ENCODE measurements at regions not wholly inside any gene's neighbourhood (a gene's known extent, or its start where the extent isn't known, plus 50 kb on each side); places are given as distances from the start of the nearest gene placed in this dataset.

GRCh38 chr10:6999232-6999925 lies 411.5 kb downstream of the SFMBT2 start:
- TF ChIP-seq TARDBP (IDR thresholded peaks at IDR 0.05) (no peak), SUZ12 (IDR thresholded peaks at IDR 0.05) (no peak), L3MBTL2 (conservative IDR thresholded peaks at IDR 0.05) (no peak), ARNT (IDR thresholded peaks at IDR 0.05) (no peak), HDGF (IDR thresholded peaks at IDR 0.05; ENCODE audit: borderline replicate concordance) (no peak), CTBP1 (IDR thresholded peaks at IDR 0.05; ENCODE audit: borderline replicate concordance) (no peak), BHLHE40 (IDR thresholded peaks at IDR 0.05; ENCODE audit: borderline replicate concordance) (no peak), FOXM1 (IDR thresholded peaks at IDR 0.05; ENCODE audit: borderline replicate concordance) (no peak), LEF1 (IDR thresholded peaks at IDR 0.05; ENCODE audit: borderline replicate concordance) (no peak), SP1 (IDR thresholded peaks at IDR 0.05) (no peak), ELF4 (IDR thresholded peaks at IDR 0.05) (no peak), FOXA1 (IDR thresholded peaks at IDR 0.05) (no peak), FOXK2 (IDR thresholded peaks at IDR 0.05) (no peak), ZNF384 (IDR thresholded peaks at IDR 0.05) (no peak)

All from HEK293T (cell line).